HK-2 (cell line): ENCODE measurements at regions not wholly inside any gene's neighbourhood (a gene's known extent, or its start where the extent isn't known, plus 50 kb on each side); places are given as distances from the start of the nearest gene placed in this dataset.
A peak's percentile ranks its signal among the peaks of the same experiment; 100 is the strongest.
"Not testable (repeated sequence)": the region's sequence is repeated elsewhere in the genome, so short reads cannot be mapped to it uniquely, and the experiment has no call there.

Experiments
- DNase-seq: peaks from one replicate; pipeline ENCODE4 v3.0.0-alpha.2; 2018; ENCODE audit not compliant: unreplicated experiment

- DNase-seq = no peak
These were observed 125.1 kb upstream of the FAM204A start for GRCh38 chr10:118467200-118467599.

- DNase-seq = no peak
These were observed 123.3 kb upstream of the FAM204A start for GRCh38 chr10:118465300-118465874.

GRCh38 chr10:118463740-118464139 is 121.6 kb upstream of the FAM204A start:
- no peak for DNase-seq

GRCh38 chr10:118462401-118462800 is 120.3 kb upstream of the FAM204A start:
- DNase-seq = no peak

DNA sequence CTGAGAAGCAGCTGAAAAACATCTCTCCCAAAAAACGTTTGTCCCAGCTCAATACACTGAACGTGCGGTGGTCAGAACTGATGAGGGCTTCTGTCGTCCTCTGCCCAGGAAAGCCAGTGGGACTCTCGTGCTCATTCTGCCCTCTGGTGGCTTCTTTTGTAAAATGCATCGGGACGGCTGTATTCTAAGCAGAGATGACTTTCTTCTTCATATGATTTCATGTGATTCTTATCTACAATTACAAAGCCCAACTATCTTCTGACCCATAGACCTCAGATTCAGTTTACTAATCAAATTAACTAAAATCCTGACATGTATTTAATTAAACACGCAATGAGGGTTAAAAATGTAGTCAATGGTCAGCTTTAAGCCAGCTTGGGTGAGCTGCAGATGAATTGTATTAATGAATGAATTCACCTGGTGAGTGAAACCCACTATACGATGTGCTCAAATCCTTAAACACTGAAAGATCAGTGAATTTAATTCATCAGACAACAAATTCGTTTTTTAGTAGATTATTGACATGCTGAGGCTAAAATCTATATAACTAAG is 117.6 kb upstream of the FAM204A start:
- DNase-seq = peak; percentile 55

DNA sequence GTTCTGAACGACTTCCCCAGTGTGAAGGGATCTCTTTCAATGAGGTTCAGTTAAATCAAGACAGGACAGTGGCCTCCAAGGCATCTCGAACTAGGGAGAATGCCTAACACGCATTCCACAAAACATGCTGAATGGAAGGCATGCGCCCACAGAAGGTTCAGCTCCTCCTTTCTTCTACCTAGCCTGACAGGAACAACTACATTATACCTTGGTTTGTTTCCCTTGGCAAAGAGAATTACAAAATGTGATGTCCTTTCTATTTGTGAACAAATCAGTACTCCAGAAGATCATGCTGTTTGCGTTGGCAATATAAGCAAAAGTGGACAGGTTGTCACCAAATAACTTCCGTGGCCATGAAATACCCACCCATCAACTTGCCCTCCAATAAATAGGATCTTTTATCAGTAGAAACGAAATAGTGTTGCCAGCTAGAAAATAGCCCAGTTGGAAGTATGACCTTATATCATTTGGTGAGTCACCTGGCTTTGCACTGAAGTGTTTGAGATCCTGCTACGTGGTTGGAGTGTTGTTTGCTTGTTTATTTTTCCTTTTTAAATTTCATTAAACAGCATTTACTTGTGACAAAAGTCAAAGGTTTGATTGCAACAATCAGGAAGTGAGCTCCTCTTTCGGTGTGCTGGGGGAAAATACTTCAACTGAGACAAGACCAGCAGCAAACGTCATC is 117.0 kb upstream of the FAM204A start:
- no peak for DNase-seq

- DNase-seq = no peak
These were observed 115.8 kb upstream of the FAM204A start for GRCh38 chr10:118457824-118458428.

- no peak for DNase-seq
These were observed 113.1 kb upstream of the FAM204A start for GRCh38 chr10:118455181-118455695.

DNA sequence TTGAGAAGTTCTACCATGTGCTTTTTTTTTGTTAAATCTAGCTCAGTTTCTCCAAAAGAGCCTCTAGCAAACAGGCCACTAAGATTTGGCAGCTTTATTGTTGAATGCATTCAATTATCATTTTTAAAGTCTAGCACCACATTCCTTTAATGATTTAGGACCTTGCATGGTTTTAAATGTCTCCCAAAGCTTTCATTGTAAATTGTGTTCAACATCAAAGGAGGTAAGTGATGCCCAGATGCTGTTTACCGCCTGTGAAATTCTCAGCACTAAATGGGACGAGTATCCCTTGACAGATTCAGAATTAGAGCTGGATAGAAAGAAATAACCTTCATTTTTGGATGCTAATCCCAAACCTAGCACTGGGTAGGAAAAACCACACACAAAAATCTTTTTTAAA is 112.1 kb upstream of the FAM204A start:
- DNase-seq = no peak

GRCh38 chr10:118452098-118452497 is 110.0 kb upstream of the FAM204A start:
- DNase-seq = no peak

DNA sequence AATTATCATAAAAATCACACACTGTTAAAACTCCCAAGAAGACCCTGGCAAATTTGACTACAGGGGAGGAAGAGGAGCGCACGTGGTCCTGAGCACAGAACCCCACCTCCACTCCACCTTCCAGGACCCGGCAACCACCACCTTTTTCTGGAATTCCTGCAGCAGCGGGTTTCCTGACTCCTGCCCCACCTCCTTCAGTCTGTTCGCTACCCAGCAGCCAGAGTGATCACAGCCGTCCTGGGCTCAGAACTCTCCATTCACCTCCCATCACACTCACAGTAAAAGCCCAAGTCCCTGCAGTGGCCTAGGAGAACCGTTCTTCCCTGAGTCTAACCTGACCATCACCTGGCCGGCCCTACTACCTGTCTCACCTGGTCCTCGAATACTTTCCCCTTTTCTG is 107.4 kb upstream of the FAM204A start:
- no peak for DNase-seq

GRCh38 chr10:118448744-118449143 is 106.6 kb upstream of the FAM204A start:
- no peak for DNase-seq

DNA sequence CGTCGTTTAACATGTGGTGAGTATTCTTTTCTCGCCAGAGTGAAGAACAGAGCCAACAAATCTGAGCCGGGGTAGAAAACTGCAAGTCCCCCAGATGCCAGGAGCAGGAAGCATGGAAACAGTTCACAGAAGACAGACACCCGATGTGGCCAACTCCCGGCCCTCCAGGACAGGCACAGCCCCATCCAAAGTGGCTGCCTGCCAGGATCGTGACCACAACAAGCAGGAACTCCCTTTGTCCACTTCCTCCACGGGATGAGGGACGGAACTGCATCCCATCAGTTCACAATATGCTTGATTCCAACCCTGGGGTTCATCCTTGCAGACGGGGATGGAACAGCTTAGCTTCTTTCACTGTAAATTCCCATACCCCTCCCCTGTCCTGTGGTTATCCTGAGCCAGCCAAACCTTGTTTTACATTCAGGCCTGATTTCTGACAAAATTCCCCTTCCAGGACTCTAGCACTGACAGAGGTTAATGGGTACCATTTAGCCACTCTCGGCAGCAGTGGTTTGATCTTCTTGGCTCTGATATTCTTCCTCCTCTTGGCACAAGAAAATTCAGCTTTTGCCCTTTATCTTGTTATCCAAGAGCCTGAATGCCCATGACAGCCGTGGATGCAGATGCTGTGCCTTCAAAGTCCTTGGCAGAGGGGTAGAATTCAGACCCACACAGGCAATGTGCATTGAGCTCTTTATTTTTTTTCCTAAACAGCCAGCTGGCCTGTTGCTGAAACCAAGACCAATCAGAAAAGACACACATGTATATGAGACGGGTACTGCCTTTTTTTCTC is 105.5 kb upstream of the FAM204A start:
- peak; percentile 12 for DNase-seq

DNA sequence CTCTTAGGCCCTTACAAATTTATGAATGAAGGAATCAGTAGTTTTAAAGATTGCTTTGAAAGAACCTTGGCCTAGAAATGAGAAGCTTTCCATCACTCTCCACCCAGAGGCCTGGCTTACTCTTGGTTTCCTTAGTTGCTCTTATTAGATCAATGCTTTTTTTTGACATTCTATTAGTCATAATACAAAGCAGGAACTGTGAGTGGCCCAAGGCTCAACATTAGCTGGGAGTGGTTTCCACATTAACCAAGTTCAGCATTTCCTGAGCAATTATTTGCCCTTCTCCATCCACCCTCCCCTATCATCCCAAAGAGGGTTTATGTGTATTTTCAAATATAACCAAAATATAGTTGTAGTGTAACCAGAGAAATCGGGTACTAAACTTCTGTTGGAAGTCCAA is 103.4 kb upstream of the FAM204A start:
- DNase-seq = no peak

- DNase-seq = no peak
These were observed 101.9 kb upstream of the FAM204A start for GRCh38 chr10:118444069-118444468.

DNA sequence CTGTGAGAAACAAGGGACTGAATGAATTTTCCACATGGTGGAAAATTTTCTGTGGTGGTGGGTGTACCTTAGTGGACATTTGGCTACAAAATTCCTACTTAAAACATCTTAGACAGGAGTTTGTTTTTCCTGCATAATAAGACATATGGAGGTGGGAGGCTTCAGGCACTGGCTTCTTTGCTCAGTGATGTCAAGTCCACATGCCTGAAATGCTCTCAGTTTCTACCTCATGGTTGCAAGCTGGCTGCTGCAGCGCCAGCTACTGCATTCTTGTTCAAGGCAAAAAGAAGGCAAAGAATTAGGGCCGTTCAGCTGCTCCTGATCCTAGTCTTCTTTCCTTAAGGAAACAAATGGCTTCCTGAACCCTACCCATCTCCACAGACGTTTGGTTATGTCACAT is 99.9 kb upstream of the FAM204A start:
- DNase-seq = no peak

GRCh38 chr10:118439824-118440223 is 97.7 kb upstream of the FAM204A start:
- no peak for DNase-seq

- no peak for DNase-seq
These were observed 94.6 kb upstream of the FAM204A start for GRCh38 chr10:118436742-118437141.

GRCh38 chr10:118430190-118430589 is 88.1 kb upstream of the FAM204A start:
- DNase-seq = no peak

- peak; percentile 77 for DNase-seq
These were observed 81.8 kb upstream of the FAM204A start for GRCh38 chr10:118423800-118424442.

DNA sequence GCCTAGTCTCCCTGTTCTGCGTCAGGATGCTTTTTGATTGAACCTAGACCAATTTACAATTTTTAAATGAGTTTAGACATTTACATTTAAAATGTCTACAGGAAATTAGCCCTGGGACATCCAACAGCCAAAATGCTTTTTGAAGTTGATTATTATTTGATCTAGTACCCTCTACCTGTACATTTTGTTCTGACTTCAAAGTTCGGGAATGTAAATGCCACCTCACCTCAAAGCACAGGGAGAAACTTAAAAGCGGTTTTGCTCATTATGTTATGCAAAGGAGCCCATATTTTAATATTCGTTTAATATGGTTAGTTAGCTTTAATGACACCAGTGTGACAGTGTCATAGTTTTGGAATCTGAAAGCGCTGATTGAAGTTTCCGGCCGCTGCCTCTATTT is 80.1 kb upstream of the FAM204A start:
- DNase-seq = no peak

DNA sequence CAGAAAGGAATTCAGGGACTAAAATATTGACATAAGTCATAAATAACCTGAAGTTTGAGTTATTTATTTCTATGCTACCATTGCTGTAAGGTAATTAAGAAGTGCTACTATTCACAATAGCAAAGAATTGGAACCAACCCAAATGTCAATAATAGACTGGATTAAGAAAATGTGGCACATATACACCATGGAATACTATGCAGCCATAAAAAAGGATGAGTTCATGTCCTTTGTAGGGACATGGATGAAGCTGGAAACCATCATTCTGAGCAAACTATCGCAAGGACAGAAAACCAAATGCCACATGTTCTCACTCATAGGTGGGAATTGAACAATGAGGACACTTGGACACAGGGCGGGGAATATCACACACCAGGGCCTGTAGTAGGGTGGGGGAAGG is 77.9 kb upstream of the FAM204A start:
- not testable (repeated sequence) for DNase-seq
